Jurkat, Clone E6-1 (cell line): ENCODE measurements at regions not wholly inside any gene's neighbourhood (a gene's known extent, or its start where the extent isn't known, plus 50 kb on each side); places are given as distances from the start of the nearest gene placed in this dataset.
A peak's percentile ranks its signal among the peaks of the same experiment; 100 is the strongest.
"Not testable (repeated sequence)": the region's sequence is repeated elsewhere in the genome, so short reads cannot be mapped to it uniquely, and the experiment has no call there.

Experiments used
- DNase-seq: peaks from one replicate; pipeline ENCODE4 v3.0.0-alpha.2; 2011; ENCODE audit warnings: low read depth, low spot score
- H3K4me3 ChIP-seq: 2 replicates; pipeline ENCODE4 v1.5.1; 2011; ENCODE audit warnings: mild to moderate bottlenecking, low read length, control low read depth, moderate library complexity

DNA sequence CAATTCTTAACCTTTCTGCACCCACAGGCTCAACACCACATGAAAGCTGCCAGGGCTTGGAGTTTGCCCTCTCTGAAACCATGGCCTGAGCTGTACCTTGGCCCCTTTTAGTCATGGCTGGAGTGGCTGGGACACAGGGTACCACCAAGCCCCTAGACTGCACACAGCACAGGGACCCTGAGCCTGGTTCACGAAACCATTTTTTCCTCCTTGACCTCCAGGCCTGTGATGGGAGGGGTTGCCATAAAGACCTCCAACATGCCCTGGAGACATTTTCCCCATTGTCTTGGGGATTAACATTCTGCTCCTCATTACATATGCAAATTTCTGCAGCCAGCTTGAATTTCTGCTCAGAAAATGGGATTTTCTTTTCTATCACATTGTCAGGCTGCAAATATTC is 113.4 kb downstream of the XPNPEP1 start:
- DNase-seq, H3K4me3 ChIP-seq: not testable (repeated sequence)

DNA sequence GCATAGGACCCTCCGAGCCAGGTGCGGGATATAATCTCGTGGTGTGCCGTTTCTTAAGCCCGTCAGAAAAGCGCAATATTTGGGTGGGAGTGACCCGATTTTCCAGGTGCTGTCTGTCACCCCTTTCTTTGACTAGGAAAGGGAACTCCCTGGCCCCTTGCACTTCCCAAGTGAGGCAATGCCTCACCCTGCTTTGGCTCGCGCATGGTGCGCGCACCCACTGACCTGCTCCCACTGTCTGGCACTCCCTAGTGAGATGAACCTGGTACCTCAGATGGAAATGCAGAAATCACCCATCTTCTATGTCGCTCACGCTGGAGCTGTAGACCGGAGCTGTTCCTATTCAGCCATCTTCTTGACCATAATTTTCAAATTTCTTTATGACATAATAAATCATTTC is 122.1 kb downstream of the XPNPEP1 start:
- not testable (repeated sequence) for H3K4me3 ChIP-seq, DNase-seq

DNA sequence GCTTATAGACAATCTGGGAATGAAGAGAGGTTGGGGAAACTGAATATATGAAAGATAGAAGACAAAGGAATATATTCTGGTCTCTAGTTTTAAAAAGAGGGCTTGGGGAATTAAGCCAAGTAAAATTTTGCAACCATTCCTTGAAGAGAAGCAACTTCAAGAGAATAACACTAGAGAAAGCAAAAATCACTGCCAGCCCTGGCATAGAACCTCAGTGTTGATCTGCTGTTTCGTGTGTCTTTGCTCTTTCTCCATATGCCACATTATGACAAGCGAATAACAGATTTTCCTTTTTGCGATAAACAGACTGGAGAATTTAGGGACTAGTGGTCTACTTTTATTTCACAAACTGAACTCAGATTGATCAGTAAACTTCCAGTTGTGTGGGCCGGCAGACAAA is 132.7 kb downstream of the XPNPEP1 start:
- no peak overlapping the region for H3K4me3 ChIP-seq
- DNase-seq: no peak

DNA sequence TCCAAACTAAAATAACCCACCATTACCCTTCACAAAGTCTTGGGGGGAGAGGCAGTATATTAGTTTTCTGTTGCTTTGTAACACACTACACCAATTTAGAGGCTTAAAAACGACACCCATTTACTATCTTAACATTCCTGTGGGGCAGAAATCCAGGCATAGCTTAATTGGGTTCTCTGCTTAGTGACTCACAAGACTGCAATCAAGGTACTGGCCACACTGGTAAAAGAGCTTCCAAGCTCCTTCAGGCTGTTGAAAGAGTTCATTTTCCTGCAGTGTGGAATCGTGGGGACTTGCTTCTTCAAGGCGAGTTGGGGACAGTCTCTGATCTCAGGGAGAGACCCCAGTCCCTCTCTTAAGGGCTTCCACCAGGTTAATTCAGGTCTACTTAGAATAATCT is 139.1 kb downstream of the XPNPEP1 start:
- no peak overlapping the region for H3K4me3 ChIP-seq
- DNase-seq: no peak

DNA sequence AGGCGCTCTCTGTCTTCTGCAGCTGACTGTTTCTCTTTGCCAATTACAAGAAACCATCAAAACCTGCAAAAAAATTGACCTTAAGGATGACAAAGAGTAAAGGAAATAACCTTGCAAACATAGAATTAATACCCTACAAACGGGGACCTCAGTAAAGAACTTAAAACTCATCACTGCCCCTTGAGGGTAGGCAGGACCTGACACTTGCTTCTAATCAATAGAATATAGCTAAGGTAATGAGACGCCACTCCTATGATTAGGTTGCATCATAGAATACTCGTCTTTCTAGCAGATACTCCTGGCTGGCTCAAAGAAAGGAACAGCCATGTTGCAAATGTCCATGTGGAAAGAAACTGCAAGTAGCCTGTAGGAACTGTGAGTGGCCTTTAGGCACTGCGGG is 140.0 kb downstream of the XPNPEP1 start:
- no peak for DNase-seq
- no peak overlapping the region for H3K4me3 ChIP-seq

DNA sequence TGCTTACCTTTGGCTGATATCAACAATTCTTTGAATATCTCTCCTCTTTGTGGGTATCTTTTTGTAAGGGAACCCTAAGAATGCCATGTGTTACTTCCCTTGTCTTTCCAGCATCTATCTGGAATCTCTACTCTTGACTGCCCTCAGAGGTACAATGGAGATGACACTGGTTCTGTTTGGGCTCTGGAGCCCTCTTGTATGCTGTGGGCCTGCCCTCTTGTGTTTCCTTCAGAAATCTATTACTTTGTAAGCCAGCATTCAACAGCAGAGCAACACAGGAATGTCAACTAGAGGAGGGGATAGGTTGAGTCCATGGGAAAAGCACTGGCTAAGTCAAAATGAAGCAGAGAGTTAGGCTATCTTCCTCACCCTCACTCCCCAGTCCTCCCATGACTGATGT is 142.3 kb downstream of the XPNPEP1 start:
- no peak for DNase-seq
- no peak overlapping the region for H3K4me3 ChIP-seq

DNA sequence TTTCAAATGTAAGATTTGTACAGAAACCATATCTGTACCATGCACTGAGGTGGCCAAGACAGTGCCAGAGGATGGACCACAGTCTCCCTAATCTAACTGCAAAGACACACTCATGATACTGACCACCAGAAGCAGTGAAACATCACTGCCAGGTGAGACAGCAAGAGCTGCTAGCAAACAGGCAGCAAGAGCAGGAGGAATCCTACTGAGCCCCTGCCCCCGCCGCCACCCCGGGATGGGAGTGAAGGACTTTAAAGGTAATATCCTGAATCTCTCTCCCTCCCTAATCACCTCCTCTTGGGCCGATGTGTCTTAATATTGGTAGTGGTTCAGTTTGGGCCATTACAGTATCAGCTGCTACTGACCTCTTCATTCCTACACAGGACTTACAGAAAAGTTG is 144.3 kb downstream of the XPNPEP1 start:
- DNase-seq: no peak
- H3K4me3 ChIP-seq: no peak overlapping the region

DNA sequence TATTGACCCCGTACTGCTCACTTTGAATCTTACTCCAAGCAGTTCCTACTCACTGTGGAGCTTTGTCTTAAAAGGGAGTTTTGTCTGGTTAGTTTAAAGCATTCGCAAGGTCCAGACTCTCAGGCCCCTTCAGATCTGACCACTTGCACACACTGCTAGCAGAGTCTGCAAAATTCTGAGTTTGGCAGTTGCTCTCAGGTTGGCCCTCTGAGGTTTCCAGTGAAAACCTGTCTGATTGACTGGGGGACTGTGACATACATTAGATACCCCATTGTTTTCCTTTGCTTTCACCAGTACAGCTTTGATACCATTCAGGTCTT is 149.2 kb downstream of the XPNPEP1 start:
- no peak overlapping the region for H3K4me3 ChIP-seq

DNA sequence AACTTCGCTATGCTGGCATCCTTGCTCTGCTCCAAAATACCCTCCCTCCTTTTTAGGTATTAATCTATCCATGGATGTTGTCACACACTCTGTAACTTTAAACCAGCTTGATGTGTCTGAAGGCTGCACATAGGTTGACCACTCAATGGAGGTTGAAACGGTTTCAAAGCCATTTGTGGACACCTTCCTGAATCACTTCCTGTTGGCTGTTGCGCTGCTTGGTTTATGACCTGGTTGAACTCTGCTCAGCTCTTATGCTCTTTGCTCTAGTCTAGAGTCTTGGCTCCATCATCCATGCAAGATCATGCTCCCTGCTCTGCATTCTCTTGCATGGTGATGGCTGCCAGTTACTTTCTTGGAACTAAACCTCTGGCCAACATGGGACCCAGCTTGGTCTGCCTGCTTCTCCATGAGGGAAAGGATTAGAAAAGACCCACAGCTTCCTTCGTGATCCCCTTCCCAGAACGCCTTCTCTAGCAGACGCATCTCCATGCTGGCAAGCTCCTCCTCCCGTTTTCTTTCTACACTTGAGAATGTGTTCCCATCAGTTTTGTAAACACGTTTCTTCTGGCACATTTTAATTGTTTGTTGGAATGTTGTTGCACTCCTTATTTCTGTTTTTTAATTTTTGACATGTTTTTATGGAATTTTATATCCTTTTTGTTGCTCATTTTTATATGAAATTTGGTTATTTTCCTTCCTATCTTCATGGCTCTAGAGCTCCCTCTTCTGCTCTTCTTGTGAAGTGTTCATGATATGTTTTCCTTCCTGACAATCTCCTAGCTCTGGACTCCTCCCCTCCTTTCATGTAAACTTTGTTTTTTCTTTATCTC is 149.8 kb downstream of the XPNPEP1 start:
- DNase-seq: peak; percentile 44
- H3K4me3 ChIP-seq: no peak overlapping the region

More for the DNA sequence above, 149.2 kb downstream of the XPNPEP1 start:
- DNase-seq: no peak

DNA sequence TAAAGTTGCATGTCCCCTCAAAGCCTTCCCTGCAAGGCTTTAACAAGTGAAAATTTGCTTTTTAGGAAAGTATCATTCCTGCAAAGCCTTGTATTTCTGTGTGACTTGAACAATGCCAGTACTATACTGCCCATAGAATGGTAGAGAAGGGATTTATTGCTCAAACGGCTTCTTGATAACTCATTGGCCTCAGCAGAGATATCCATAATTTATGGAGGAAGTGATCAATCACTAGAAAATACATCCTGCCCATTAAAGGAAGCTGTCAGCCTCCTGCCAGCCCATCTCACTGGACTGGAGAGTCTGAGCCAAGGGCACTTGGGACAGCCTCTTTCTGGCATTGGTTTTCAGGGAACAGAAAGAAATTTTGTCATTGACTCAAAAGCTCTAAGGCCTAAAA is 152.6 kb downstream of the XPNPEP1 start:
- H3K4me3 ChIP-seq: no peak overlapping the region
- no peak for DNase-seq

DNA sequence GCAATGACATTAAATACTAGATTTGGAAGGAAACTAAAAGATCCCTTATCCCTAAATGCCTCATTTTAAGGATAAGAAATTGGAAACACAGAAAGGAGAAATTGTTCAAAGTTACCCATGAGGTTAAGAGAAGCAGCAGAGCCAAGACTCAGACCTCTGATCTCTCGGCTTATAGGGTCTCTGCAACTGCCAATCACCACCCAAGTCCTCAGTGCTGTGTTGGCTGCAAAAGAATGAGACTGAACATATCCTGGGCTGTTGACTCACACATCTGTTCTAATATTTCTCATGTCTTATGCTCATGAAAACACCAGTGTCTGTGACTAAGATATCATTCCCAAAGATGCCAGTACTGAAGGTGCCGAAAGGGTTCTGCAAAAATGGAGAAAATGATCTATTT is 153.3 kb downstream of the XPNPEP1 start:
- DNase-seq: no peak
- H3K4me3 ChIP-seq: no peak overlapping the region

DNA sequence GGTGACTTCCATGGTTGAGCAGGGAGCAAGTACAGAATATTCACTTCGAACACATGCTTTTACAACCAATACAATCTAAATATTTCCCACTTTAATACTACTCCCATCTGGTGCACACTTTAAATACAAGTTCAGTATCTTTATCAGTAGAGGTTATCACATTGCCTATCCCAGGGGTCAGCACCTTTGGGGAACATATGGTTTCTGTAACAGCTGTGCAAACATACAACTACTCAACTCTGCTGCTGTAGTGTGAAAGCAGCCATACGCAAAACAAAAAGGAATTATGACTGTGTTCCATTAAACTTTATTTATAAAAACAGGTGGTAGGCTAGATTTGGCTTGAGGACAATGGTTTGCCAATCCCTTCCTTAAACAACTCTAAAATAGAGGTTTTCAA is 157.5 kb downstream of the XPNPEP1 start:
- DNase-seq: no peak
- no peak overlapping the region for H3K4me3 ChIP-seq

DNA sequence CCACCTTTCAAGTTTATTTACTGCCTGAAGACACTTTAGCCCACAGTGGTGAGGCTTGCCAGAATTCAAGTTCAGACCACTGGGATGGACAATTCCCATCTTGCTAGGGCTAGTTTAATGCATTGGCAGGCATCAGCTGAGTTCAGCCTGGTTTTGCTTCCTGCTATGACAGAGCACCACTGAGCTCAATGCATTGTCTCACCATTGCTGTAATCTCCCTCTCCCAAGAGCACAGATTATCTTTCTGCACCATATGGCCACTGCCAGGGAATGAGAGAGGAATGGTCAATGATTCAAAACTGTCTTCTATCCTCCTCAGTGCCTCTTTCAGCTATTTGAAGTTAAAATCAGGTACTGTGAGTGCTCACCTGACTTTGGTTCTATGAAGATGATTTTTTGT is 160.8 kb downstream of the XPNPEP1 start:
- DNase-seq: no peak
- no peak overlapping the region for H3K4me3 ChIP-seq

DNA sequence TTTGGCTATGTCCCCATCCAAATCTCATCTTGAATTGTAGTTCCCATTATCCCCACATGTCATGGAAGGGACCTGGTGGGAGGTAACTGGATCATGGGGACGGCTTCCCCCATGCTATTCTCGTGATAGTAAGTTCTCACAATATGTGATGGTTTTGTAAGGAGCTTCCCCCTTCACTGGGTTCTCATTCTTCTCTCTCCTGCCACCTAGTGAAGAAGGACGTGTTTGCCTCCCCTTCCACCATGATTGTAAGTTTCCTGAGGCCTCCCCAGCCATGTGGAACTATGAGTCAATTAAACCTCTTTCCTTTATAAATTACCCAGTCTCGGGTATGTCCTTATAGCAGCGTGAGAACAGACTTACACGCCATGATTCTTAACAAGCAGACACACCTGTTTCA is 165.6 kb downstream of the XPNPEP1 start:
- not testable (repeated sequence) for H3K4me3 ChIP-seq
- DNase-seq: peak; percentile 21

DNA sequence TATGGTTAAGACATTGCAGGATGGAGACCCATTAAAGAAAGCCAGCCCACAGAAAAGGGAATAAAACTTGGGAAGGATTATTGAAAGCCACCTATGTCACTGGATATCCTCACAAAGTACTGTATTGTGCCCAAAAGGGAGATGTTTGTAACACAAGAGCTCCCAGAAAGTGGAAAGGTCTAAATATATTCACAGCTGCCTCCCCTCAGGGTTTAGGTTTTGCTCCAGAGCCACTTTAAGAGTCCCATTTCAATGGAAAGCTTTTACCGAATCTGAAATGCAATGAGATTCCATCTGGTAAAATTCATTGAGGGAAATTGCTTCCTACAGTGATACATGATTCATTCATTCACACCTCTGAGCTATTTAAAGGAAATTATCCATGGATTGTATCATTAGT is 176.4 kb downstream of the XPNPEP1 start:
- no peak for DNase-seq
- no peak overlapping the region for H3K4me3 ChIP-seq

DNA sequence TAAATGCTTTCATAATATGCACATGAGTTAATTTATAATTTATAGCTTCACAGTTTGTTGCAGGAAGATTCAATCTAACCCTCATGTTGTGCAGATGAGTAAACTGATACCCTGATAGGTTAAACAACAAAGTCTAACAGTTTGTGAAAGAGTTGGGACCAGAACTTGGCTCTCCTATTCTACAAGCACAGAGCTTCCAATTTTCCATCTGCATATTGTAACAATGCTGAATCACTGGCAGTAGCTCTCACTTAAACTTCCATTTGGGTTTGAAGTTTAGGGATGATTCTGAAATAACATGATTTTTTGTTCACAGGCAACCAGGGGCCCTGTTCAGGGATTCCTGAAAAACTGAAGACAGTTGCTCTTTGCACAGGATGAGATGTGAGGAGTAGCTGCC is 179.3 kb downstream of the XPNPEP1 start:
- no peak overlapping the region for H3K4me3 ChIP-seq
- DNase-seq: no peak

DNA sequence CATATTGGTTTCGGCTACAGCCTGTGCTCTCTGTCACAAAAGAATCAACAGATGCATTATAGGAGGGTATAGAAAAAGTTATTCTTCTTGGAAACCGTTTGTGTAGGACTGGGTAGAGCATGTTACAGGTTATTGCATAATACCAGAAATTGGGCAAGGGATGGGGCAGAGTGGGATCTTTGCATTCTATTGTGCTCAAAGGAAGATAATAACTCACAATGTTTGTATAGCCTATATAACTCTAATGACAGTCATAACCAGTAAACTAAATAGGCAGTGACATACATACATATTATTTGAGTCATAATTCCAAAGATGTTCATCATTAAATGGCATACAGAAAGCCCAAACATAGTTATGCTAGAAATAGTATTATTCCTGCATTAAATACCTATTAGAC is 179.7 kb downstream of the XPNPEP1 start:
- no peak overlapping the region for H3K4me3 ChIP-seq
- no peak for DNase-seq

DNA sequence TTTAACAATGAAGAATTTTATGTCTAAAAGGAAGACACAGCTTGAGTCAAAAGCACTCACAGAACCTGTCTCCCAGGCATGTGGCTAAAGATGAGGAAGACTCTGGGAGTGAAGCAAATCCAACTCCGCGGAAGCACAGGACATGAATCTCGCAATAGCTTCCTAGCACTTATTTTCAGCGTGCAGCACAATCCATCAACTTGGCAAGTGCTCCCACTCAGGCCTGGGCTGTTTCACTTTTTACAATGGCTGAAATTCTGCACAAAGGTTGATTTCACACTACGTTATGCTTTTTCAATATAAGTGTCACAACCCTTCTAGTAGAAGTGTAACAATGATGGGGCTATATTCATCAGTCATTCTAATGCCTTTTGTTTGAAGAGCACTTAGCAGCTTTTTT is 180.2 kb downstream of the XPNPEP1 start:
- H3K4me3 ChIP-seq: no peak overlapping the region
- no peak for DNase-seq

DNA sequence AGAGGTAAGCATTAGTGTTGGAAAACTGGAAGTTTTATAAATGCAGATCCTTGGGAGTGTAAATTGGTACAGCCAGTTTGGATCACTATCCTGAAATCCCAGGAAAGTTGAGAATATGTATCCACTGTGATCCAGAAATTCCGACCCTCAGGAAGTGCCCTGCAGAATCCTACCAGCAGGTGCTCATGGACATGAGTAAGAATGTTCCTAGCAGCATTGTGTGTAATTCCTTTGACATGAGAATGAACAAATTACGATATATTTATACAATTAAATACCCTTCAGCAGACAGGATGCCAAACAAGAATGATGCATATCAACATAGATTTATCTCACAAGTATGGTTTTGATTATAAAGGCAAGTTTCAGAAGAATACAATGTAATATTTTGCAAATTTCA is 181.6 kb downstream of the XPNPEP1 start:
- no peak for DNase-seq
- H3K4me3 ChIP-seq: no peak overlapping the region

DNA sequence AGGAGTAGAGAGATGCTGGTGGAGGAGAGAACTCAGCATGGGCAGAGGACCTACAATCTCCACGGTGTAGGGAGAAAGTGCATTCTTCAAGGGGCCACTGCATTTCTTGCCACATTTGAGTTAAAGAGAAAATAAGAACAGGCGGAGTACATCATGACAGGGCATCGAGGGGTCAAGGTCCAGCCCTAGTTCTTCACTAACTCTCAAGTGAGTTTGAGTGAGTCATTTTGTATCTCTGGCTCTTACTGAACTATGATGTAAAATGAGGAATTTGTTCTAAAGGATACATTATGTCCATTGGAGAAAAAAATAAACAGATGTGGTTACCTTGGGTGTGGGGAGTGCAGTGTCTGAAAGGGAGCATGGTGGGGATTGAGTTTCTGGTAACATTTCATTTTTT is 182.9 kb downstream of the XPNPEP1 start:
- DNase-seq: no peak
- H3K4me3 ChIP-seq: no peak overlapping the region

DNA sequence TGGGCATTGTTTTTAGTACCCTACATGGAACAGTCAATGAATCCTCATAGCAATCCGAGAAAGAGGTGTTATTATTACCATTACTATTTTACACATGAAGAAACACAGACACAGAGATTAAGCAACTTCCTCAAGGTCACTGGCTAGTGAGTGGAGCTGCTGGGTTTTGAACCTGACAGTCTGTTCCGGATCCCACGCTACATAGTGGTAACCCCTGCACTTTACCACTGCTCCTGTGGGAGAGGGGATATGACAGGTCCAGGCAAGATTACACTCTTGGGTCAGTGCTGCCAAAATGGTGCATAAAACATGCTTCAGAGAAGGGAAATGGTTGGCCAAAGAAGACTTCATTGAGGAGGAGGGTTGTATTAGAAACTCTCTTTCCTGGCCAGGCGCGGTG is 185.7 kb downstream of the XPNPEP1 start:
- H3K4me3 ChIP-seq: no peak overlapping the region
- DNase-seq: no peak

DNA sequence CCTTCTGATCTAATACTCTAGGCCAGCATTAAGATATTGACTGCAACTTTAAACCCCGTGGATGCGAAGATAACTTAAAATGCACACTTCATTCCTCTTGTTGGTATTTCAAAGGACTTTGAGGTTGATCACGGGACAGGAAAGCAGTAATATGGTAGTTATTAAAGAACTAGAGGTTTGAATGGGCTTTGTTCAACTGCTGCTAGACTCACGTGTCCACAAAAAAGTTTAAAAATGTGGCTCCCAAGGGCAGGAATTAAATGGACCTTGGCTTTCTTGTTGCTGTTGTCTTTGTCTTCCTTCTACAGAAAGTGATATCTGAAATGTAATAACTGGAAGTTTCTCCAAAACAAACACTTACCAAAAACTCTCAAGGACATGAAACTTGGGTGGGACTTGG is 186.3 kb downstream of the XPNPEP1 start:
- no peak for DNase-seq
- H3K4me3 ChIP-seq: no peak overlapping the region
